NCI-H1436 (cell line): ENCODE measurements at regions not wholly inside any gene's neighbourhood (a gene's known extent, or its start where the extent isn't known, plus 50 kb on each side); places are given as distances from the start of the nearest gene placed in this dataset.
"Not testable (repeated sequence)": the region's sequence is repeated elsewhere in the genome, so short reads cannot be mapped to it uniquely, and the experiment has no call there.

ENCODE experiments used
- DNase-seq: peaks from one replicate; lab custom pipeline; 2025; lab: John Stamatoyannopoulos, UW

DNA sequence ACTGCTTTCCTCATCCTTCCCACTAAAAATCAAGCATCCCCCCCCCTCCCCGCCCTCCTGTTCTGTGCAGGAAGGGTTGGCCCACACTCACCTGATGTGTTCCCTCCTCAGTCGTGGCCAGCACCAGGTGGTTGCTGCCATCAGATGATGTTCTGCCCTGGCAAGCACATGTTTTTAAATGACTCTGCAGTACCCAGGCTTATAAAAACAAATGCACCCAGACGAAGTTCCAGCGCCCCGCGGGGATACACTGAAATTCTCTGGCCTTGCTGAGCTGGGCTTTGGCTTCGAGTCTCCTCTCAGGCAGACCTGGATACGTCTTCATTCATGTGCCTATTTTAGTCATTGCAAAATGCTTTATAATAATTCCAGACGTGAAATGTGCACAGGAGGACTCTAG is 316.3 kb downstream of the DLEU7 start:
- DNase-seq, result no peak

DNA sequence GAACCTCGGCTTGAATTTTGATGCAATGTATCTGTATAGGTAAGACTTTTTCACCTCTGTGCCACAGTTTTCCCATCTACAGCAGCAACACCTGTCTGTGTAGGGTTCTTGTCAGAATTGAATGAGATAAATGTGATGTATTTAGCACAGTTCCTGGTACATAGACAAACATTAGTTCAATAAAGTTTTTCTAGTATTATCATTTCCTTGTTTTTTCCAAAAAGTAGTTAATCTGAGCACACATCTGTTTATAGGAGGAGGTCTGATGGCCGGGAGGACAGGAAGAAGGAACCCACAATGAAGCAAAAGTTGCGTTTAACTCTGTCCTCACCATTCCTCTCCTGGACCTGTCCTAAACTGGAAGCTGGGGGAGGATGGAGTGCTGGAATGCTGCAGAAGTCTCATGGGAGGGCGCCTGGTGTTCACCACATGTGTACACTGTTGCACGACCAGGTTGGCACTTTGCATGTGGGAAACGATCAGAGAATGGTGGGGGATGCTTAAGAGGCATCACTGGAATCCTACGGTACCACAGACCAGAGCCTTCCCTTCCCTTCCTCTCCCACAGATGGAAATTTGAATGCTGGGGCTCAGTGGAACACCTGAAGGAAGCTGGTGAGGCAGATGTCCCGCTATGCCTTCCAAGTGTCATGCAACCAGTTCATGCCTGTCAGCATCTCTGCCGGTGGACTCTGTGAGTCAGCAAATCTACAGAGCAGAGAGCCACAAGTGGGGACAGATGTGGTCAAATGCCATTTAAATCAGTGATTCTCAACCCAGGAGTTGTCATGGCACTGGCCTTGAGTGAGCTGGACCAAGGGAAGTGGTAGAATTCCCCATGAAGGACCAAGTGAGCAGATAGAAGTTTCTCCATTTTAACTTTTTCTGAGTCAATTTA is 315.6 kb downstream of the DLEU7 start:
- DNase-seq, result no peak

DNA sequence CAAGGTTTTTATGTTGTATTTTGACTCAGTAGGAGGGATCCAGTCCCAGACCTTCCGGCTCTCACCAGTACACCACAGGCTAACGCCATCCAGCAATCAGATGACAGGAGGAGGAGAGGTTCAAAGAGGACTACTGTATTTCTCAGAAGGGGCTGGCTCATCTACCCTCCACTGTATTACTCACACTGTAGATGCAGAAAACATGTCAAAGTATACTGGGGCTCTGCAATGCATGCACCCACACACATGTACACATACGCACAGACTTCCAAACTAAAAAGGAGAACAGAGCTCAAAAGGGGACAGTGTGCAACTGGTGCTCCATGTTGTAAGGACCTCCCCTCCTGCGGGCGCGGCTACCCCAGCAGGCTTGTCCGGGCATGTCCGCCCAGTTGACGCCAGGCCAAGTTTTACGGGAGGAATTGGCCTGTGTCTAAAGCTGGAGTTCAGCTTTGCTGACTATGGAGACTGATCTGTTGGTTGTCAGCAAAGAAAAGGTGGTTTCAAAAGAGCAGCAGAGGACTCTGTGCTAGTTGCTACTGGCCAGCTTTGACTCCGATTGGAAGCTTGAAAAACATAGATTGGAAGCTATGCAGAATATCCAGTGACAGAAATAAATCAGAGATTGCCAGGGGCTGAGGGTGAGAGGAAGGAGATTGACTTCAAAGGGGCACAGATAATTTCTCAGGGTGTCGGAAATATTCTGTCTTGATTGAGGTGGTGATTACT is 314.2 kb downstream of the DLEU7 start:
- peak; percentile 14 for DNase-seq

GRCh38 chr13:50531917-50532899 is 311.3 kb downstream of the DLEU7 start:
- no peak for DNase-seq

DNA sequence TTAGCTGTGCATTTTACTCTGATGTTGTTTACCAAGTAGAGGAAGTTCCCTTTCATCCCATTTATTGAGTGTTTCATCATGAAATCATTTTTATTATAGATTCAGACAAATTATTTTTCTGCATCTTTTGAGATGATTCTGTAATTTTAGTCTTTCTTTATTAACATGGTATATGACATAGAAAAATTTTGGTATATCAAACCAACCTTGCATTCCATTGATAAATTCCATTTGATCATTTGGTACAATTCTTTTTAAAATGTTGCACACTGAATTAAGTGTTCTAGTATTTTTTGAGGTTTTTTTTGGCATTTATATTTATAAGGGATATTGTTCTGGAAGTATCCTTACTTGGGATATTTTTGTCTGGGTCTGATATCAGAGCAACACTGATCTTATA is 308.4 kb downstream of the DLEU7 start:
- DNase-seq, result no peak

GRCh38 chr13:50537029-50537428 is 306.5 kb downstream of the DLEU7 start:
- DNase-seq, result no peak

- no peak for DNase-seq
Measured at GRCh38 chr13:50539791-50540530, 303.5 kb downstream of the DLEU7 start.

- DNase-seq, result no peak
Measured at GRCh38 chr13:50543141-50543540, 300.4 kb downstream of the DLEU7 start.

- DNase-seq, result no peak
Measured at GRCh38 chr13:50543782-50544181, 299.7 kb downstream of the DLEU7 start.

- no peak for DNase-seq
Measured at GRCh38 chr13:50544211-50544610, 299.3 kb downstream of the DLEU7 start.

DNA sequence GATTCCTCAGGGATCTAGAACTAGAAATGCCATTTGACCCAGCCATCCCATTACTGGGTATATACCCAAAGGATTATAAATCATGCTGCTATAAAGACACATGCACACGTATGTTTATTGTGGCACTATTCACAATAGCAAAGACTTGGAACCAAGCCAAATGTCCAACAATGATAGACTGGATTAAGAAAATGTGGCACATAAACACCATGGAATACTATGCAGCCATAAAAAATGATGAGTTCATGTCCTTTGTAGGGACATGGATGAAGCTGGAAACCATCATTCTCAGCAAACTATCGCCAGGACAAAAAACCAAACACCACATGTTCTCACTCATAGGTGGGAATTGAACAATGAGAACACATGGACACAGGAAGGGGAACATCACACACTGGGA is 296.3 kb downstream of the DLEU7 start:
- DNase-seq, result not testable (repeated sequence)

GRCh38 chr13:50548586-50548985 is 294.9 kb downstream of the DLEU7 start:
- no peak for DNase-seq

DNA sequence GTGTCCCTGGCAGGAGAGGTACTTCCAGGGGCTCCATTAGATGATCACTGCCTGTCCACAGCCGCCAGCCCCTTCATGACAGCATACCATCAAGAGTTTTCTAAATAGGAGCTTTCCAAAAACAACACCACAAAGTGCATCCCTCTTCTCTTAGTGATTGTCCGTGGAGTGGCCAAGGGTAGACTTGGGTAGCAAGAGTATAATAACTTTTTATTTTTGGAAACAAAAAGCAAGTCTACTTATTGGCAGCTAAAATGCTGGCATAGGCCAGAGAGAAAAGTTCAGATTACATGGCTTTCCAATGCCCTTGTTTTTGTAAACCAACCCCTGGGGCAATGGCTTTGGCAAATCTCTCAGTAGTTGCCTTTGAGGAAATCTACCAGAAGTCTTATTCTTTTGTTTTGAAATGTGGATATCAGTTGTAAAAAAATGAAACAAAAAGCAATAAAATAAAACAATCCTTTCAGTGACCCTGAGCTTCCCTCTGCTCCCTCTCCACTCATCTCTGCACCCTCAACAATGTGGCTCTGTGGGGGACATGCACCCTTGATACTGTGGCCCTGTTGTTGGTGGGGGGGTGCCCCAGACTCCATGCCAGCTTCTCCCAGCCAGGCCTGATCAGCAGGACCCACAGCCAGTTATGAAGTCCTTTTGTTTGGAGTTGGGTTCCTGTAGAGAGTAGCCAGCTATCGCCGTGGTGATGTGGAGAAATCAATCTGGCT is 294.1 kb downstream of the DLEU7 start:
- no peak for DNase-seq

GRCh38 chr13:50550151-50550550 is 293.3 kb downstream of the DLEU7 start:
- DNase-seq, result no peak

DNA sequence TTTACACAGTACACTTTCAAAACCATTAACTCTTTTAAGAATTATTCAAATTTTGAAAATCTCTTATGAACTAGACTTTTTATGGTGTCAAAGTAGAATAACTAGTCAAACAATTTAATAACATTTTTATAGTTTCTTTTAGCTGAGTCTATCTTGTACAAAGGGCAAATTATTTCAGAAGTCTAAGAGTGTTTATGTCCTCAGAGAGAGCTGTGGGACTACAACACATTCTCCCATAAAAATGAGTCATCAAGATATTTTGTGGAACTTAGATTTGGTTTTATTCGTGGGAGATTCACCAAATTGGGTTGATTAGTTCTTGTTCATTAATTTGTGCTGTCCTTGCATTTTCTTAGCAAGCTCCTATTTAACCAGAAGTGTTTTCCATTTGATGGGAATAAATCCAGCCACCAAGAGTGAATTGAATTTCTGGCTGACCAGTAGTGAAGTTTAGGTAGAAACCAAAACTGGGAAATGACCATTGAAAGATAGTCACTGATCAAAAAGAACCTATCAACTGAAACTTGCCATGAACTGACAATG is 291.0 kb downstream of the DLEU7 start:
- DNase-seq, result no peak

- DNase-seq, result no peak
Measured at GRCh38 chr13:50561739-50562138, 281.8 kb downstream of the DLEU7 start.

DNA sequence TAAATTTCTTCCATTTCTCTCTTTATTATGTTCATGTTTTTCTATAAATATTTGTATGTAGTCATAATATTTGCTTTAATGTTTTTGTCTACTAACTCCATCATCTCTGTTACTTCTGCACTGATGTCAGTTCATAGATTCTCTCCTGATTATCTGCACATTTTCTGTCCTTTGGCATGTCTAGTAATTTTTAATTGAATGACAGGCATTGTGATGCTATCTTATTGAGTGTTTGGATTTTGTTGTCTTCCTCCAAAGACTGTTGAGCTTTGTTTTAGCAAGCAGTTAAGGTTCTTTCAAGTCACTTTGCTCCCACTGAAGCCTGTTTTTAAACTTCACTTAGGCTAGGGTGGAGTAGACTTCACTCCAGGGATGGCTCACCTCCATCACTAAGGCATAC is 276.8 kb downstream of the DLEU7 start:
- no peak for DNase-seq

DNA sequence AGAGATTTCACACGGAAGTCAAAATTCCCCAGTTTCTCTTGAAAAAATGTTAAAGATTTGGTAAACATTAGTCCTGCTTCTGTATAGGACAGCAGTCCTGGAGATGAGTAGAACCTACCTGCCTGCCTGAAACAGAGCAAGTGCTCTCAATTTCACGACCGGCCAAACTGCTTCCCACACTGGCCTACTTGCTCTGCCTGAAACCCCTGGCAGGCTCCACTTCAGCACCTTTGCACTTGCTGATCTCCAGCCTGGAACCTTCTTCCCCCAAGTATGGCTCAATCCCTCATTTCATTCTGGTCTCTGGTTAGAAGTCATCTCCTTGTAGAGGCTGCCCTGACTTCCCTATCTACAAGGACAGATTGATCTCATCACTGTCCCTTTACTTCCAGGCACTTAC is 271.4 kb downstream of the DLEU7 start:
- no peak for DNase-seq

- DNase-seq, result no peak
Measured at GRCh38 chr13:50573066-50573465, 270.4 kb downstream of the DLEU7 start.

GRCh38 chr13:50574731-50575130 is 268.8 kb downstream of the DLEU7 start:
- DNase-seq, result no peak
